ENCODE measurements at regions not wholly inside any gene's neighbourhood (a gene's known extent, or its start where the extent isn't known, plus 50 kb on each side); places are given as distances from the start of the nearest gene placed in this dataset.

DNA sequence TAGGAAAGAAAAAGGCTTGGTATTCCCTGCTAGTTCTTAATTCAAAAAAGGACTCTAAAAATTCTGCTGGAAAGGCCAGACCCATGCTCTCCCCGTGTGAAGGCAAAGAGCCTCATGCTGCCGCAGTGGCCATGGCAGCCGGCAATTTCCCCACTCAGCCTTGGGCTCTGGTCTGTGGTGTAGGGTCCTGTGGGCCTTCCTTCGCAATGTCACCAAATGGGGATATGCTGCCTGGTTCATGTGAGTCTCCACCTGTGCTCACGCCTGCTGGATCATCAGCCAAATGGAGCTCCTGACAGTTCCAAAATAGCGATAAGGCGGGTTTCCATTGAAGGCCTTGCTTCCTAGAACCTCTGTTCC, 282.8 kb upstream of the ATP5MC3 start:
- H2BK20ac ChIP-seq (ENCODE audit: low read length) = no peak overlapping the region
- TF ChIP-seq SIN3A (conservative IDR thresholded peaks at IDR 0.05 in 1 of 2, IDR thresholded peaks at IDR 0.05 in 1 of 2; ENCODE audit: low read depth in 1 of 2, low read length in 2 of 2) (no peak), YY1 (IDR thresholded peaks at IDR 0.05; ENCODE audit: low read depth, low read length) (no peak), RFX5 (IDR thresholded peaks at IDR 0.05; ENCODE audit: borderline replicate concordance, low read depth, low read length) (no peak), TAF1 (IDR thresholded peaks at IDR 0.05; ENCODE audit: low read depth, low read length) (no peak), HDAC2 (IDR thresholded peaks at IDR 0.05; ENCODE audit: borderline replicate concordance in 1 of 2, low read depth in 2 of 2, low read length in 2 of 2) (no peak), GTF2F1 (IDR thresholded peaks at IDR 0.05; ENCODE audit: borderline replicate concordance, low read depth, low read length) (no peak), CHD1 (IDR thresholded peaks at IDR 0.05; ENCODE audit: low read depth, low read length) (no peak), BACH1 (IDR thresholded peaks at IDR 0.05; ENCODE audit: low read length) (no peak), EGR1 (IDR thresholded peaks at IDR 0.05; ENCODE audit: borderline replicate concordance, low read depth, low read length) (no peak), RAD21 (IDR thresholded peaks at IDR 0.05 in 1 of 2, conservative IDR thresholded peaks at IDR 0.05 in 1 of 2; ENCODE audit: low read depth in 2 of 2, low read length in 2 of 2) (no peak), POU5F1 (IDR thresholded peaks at IDR 0.05; ENCODE audit: low read depth, low read length) (no peak), POLR2AphosphoS5 (IDR thresholded peaks at IDR 0.05; ENCODE audit: low read depth, low read length) (no peak), SRF (IDR thresholded peaks at IDR 0.05; ENCODE audit: low read depth, low read length) (no peak)
- CTCF ChIA-PET (ENCODE audit: partially characterized antibody) = interaction anchor here (0.6 to 2.4 kb wide), 4 partner anchors 13 to 97 kb away, joined by 3 to 6 read pairs (median 3); no protein-coding TSS in a partner anchor
- no peak overlapping the region for H3K14ac ChIP-seq (ENCODE audit: insufficient read length)
- POLR2A ChIA-PET (ENCODE audit: partially characterized antibody) = no interaction called here
- FAIRE-seq (no peak), DNase-seq (ENCODE audit: low read depth in 1 of 2, low spot score in 2 of 2) (no peak)
- H3K9me3 ChIP-seq (ENCODE audit: insufficient read depth in 2 of 2, low read depth in 1 of 2, low read length in 1 of 2) = peaks cover 5 to 9% of the 10 kb centered on the region in 2 experiments; a peak in 3 of 4 replicates
- no peak overlapping the region for H2AK5ac ChIP-seq (ENCODE audit: low read depth, low read length)
- H3K23me2 ChIP-seq (ENCODE audit: low read depth, low read length) = no peaks in the 10 kb centered on the region
- H3K79me2 ChIP-seq (ENCODE audit: control insufficient read depth in 1 of 2, insufficient read depth in 2 of 2, low read length in 2 of 2) = no peaks in the 10 kb centered on the region
- no peaks in the 10 kb centered on the region for H4K20me1 ChIP-seq (replicated peaks in 1 of 2; ENCODE audit: control insufficient read depth in 1 of 2, insufficient read depth in 2 of 2, low read length in 2 of 2)
- H3K9ac ChIP-seq (replicated peaks in 1 of 4; ENCODE audit: extremely low read depth in 1 of 4, low read depth in 3 of 4, low read length in 3 of 4) = no peak overlapping the region
- 87% methylated on average over 7 of the region's 7 CpGs; no CpG with 5 or more reads in 1 of the 2 experiments for WGBS, 2 experiments (ENCODE audit: extremely low coverage in 1 of 2, insufficient coverage in 1 of 2, insufficient read length in 1 of 2, insufficient replicate concordance in 2 of 2, low coverage in 1 of 2, low lambda C conversion rate in 2 of 2, missing lambda C conversion rate in 1 of 2)
- H3K4me2 ChIP-seq (ENCODE audit: insufficient read depth in 1 of 2, low read depth in 2 of 2, low read length in 2 of 2) = no peak overlapping the region
- peaks cover 0 to 2% (median 0%) of the 10 kb centered on the region in 4 experiments; a peak in 2 of 7 replicates for H3K4me1 ChIP-seq (replicated peaks in 1 of 4; ENCODE audit: control insufficient read depth in 3 of 4, insufficient read depth in 4 of 4, low read length in 3 of 4)
- no peak overlapping the region for H2BK12ac ChIP-seq (ENCODE audit: low read depth, low read length)
- no peak overlapping the region for H4K5ac ChIP-seq (ENCODE audit: insufficient read length, low read depth, low read length)
- H3K4ac ChIP-seq (replicated peaks; ENCODE audit: insufficient read length, low read depth, low read length) = no peak overlapping the region
- H2BK15ac ChIP-seq (ENCODE audit: low read length) = 0 out of 2 replicates have a peak overlapping the region, but pooled peaks have one; percentile 11
- H3K23ac ChIP-seq (ENCODE audit: insufficient read length) = no peak overlapping the region
- 0 out of 2 replicates have a peak overlapping the region, but pooled peaks have one; percentile 16 for H4K8ac ChIP-seq (ENCODE audit: extremely low read depth, insufficient read depth, low read length)
- no peak overlapping the region for H4K91ac ChIP-seq (replicated peaks; ENCODE audit: insufficient read length, low read length)
- no peak overlapping the region for H2BK5ac ChIP-seq (ENCODE audit: low read depth, low read length)
- no peak overlapping the region for H3K27ac ChIP-seq (ENCODE audit: low read depth, low read length)
- no peak overlapping the region for H3K4me3 ChIP-seq (ENCODE audit: extremely low read depth in 1 of 4, insufficient read depth in 2 of 4, low read depth in 3 of 4, low read length in 4 of 4)
- H3K18ac ChIP-seq (ENCODE audit: extremely low read depth, low read length) = no peak overlapping the region
- H2AFZ ChIP-seq (ENCODE audit: low read length) = peak overlapping the region; percentile 58; the same call in 1 of the 2 replicates
- no peaks in the 10 kb centered on the region for H3K79me1 ChIP-seq (ENCODE audit: low read depth, low read length)
- H2BK120ac ChIP-seq (replicated peaks; ENCODE audit: low read depth, low read length) = no peak overlapping the region
- H3K36me3 ChIP-seq (ENCODE audit: control insufficient read depth in 2 of 4, insufficient read depth in 4 of 4, low read length in 3 of 4) = no peaks in the 10 kb centered on the region
- peaks cover 0 to 1% (median 0%) of the 10 kb centered on the region in 4 experiments; a peak in 1 of 7 replicates for H3K27me3 ChIP-seq (replicated peaks in 1 of 4; ENCODE audit: control insufficient read depth in 3 of 4, extremely low read depth in 1 of 4, insufficient read depth in 3 of 4, low read length in 3 of 4)
- no peak overlapping the region for H3K56ac ChIP-seq (replicated peaks; ENCODE audit: insufficient read length, low read depth, low read length)

Data from H1 (cell line).